ENCODE measurements at regions not wholly inside any gene's neighbourhood (a gene's known extent, or its start where the extent isn't known, plus 50 kb on each side); places are given as distances from the start of the nearest gene placed in this dataset.

DNA sequence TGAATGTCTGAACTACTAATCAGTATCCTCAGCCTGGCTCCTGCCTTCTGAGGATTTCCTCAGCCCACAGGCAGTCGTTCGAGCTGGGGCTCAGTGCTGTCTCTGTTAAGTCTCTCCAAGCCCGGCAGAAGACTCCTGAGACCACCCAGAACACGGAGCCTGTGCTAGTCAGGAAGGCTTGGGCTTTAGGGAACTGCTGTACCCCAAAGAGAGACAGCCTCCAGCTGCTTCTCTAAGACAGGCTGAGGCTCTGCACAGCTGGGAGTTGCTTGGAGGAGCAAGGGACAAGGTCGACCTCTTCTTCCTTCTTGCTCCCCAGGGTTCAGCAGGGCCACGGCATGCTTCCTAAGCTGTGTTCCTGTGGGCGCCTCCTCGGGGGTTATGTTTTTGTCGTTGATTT lies 283.4 kb upstream of the MYT1L start:
- peaks cover 0 to 6% (median 3%) of the 10 kb centered on the region in 4 donors for H3K4me1 ChIP-seq (ENCODE audit: control insufficient read depth in 4 of 4, insufficient read depth in 4 of 4, low read length in 3 of 4)
- H3K27ac ChIP-seq (ENCODE audit: low read depth in 1 of 2, low read length in 2 of 2): no peak overlapping the region
- H3K9ac ChIP-seq (ENCODE audit: low read depth in 1 of 2, low read length in 2 of 2): no peak overlapping the region
- H3K27me3 ChIP-seq (ENCODE audit: control insufficient read depth in 4 of 4, insufficient read depth in 4 of 4, low read length in 3 of 4): peaks cover 0 to 3% (median 0%) of the 10 kb centered on the region in 4 donors
- H3K9me3 ChIP-seq (ENCODE audit: control insufficient read depth in 4 of 4, low read length in 3 of 4): peaks cover 0 to 3% (median 0%) of the 10 kb centered on the region in 4 donors
- H3K4me3 ChIP-seq (ENCODE audit: low read depth in 1 of 3, low read length in 3 of 3): no peak overlapping the region
- WGBS: 78% methylated on average over 9 of the region's 9 CpGs
- TF ChIP-seq, protein P1, sequence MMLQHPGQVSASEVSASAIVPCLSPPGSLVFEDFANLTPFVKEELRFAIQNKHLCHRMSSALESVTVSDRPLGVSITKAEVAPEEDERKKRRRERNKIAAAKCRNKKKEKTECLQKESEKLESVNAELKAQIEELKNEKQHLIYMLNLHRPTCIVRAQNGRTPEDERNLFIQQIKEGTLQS (IDR thresholded peaks at IDR 0.05): no peak
- no peak for DNase-seq (ENCODE audit: low spot score)
- no peaks in the 10 kb centered on the region for H3K36me3 ChIP-seq (ENCODE audit: control insufficient read depth in 4 of 4, insufficient read depth in 3 of 4, low read depth in 1 of 4, low read length in 3 of 4)

DNA sequence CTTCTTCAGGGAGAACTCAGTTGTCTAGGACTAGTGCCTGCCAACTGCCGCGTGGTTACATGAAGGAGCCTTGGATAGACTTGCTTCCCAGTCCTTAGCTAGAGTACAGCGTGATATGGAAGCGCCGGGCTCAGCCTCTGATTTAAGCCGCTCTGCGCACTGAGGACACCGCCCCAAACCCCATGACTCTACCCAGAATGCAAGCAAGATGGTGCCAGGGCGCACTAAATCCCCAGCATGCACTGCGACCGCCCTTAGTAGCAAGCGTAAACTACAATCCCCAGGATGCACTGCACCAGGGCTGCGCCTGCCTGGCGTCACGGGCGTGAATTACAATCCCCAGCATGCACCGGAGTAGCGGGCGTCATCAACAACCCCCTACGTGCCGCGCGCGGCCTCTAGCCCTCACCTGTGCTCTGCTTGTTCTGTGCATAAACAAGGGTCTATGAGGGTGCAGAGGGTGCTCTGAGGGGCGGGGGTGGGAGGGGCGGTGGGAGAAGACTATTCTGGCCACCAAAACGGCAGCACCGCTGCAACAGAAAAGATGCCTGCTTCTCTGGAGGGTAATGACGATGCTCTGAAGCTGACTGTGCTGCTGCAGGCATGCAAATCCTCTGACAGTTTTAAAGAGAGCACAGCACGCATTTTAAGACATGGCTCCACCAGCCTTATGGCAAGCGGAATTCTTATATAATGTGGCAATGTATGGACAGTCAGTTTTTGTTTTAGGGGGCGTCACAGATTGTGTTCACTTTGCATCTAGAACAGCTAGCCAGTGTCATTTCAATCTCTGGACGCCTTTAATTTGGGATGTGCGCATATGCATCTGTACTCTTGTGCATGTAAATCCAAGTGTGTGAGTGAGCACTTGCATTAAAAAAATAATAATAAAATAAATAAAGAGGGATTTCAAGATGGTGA lies 282.5 kb upstream of the MYT1L start:
- no peaks in the 10 kb centered on the region for H3K36me3 ChIP-seq (ENCODE audit: control insufficient read depth in 4 of 4, insufficient read depth in 3 of 4, low read depth in 1 of 4, low read length in 3 of 4)
- H3K9ac ChIP-seq (ENCODE audit: low read depth in 1 of 2, low read length in 2 of 2): no peak overlapping the region
- peaks cover 0 to 3% (median 0%) of the 10 kb centered on the region in 4 donors for H3K9me3 ChIP-seq (ENCODE audit: control insufficient read depth in 4 of 4, low read length in 3 of 4)
- peak overlapping the region in 1 of 2 donors; percentile 20 for H3K27ac ChIP-seq (ENCODE audit: low read depth in 1 of 2, low read length in 2 of 2)
- H3K27me3 ChIP-seq (ENCODE audit: control insufficient read depth in 4 of 4, insufficient read depth in 4 of 4, low read length in 3 of 4): peaks cover 0 to 3% (median 0%) of the 10 kb centered on the region in 4 donors
- H3K4me3 ChIP-seq (ENCODE audit: low read depth in 1 of 3, low read length in 3 of 3): peak overlapping the region; percentile 35 to 66 (median 60)
- peak; percentile 79 for DNase-seq (ENCODE audit: low spot score)
- TF ChIP-seq, protein P2, sequence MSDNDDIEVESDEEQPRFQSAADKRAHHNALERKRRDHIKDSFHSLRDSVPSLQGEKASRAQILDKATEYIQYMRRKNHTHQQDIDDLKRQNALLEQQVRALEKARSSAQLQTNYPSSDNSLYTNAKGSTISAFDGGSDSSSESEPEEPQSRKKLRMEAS (IDR thresholded peaks at IDR 0.05): peak; percentile 71
- peak; percentile 55 for TF ChIP-seq FOXA1 (IDR thresholded peaks at IDR 0.05)
- TF ChIP-seq, protein P3, sequence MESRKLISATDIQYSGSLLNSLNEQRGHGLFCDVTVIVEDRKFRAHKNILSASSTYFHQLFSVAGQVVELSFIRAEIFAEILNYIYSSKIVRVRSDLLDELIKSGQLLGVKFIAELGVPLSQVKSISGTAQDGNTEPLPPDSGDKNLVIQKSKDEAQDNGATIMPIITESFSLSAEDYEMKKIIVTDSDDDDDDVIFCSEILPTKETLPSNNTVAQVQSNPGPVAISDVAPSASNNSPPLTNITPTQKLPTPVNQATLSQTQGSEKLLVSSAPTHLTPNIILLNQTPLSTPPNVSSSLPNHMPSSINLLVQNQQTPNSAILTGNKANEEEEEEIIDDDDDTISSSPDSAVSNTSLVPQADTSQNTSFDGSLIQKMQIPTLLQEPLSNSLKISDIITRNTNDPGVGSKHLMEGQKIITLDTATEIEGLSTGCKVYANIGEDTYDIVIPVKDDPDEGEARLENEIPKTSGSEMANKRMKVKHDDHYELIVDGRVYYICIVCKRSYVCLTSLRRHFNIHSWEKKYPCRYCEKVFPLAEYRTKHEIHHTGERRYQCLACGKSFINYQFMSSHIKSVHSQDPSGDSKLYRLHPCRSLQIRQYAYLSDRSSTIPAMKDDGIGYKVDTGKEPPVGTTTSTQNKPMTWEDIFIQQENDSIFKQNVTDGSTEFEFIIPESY (IDR thresholded peaks at IDR 0.05): peak; percentile 89
- TF ChIP-seq RAD21 (IDR thresholded peaks at IDR 0.05): peak in 1 of 2 donors; percentile 4
- TF ChIP-seq GABPA (IDR thresholded peaks at IDR 0.05 in 1 of 2, conservative IDR thresholded peaks at IDR 0.05 in 1 of 2): peak in 1 of 2 donors; percentile 62
- TF ChIP-seq HNF4G (IDR thresholded peaks at IDR 0.05): no peak
- peak; percentile 98 for TF ChIP-seq YY1 (IDR thresholded peaks at IDR 0.05)
- TF ChIP-seq RXRA (IDR thresholded peaks at IDR 0.05): no peak
- H3K4me1 ChIP-seq (ENCODE audit: control insufficient read depth in 4 of 4, insufficient read depth in 4 of 4, low read length in 3 of 4): peaks cover 0 to 6% (median 3%) of the 10 kb centered on the region in 4 donors
- WGBS: 15% methylated on average over 34 of the region's 34 CpGs

DNA sequence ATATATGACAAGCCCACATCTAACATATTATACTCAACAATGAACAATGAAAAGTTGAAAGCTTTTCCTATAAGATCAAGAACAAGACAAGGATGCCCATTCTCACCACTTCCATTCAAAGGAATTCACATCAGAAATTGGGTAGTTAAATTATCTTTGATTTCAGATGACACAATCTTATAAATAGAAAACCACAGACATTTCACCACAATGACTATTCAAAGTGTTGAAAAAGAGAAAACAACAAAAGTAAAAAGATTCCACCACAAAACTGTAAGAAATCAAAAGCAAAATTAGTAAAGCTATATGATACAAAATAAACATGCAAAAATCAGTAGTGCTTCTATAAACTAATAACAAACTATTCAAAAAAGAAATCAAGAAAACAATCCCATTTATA lies 279.7 kb upstream of the MYT1L start:
- Histone ChIP-seq H3K36me3 (ENCODE audit: control insufficient read depth in 4 of 4, insufficient read depth in 3 of 4, low read depth in 1 of 4, low read length in 3 of 4) (no peaks in the 10 kb centered on the region), H3K9ac (ENCODE audit: low read depth in 1 of 2, low read length in 2 of 2) (no peak overlapping the region), H3K9me3 (ENCODE audit: control insufficient read depth in 4 of 4, low read length in 3 of 4) (peaks cover 0 to 3% (median 0%) of the 10 kb centered on the region in 4 donors), H3K27me3 (ENCODE audit: control insufficient read depth in 4 of 4, insufficient read depth in 4 of 4, low read length in 3 of 4) (peaks cover 0 to 4% (median 0%) of the 10 kb centered on the region in 4 donors), H3K27ac (ENCODE audit: low read depth in 1 of 2, low read length in 2 of 2) (no peak overlapping the region), H3K4me1 (ENCODE audit: control insufficient read depth in 4 of 4, insufficient read depth in 4 of 4, low read length in 3 of 4) (peaks cover 0 to 6% (median 3%) of the 10 kb centered on the region in 4 donors), H3K4me3 (ENCODE audit: low read depth in 1 of 3, low read length in 3 of 3) (no peak overlapping the region)
- no peak for DNase-seq (ENCODE audit: low spot score)
- TF ChIP-seq JUND (IDR thresholded peaks at IDR 0.05) (no peak), EGR1 (IDR thresholded peaks at IDR 0.05; ENCODE audit: low read depth in 2 of 2) (no peak), RXRA (IDR thresholded peaks at IDR 0.05) (no peak), TAF1 (conservative IDR thresholded peaks at IDR 0.05) (no peak), YY1 (IDR thresholded peaks at IDR 0.05) (no peak), FOXA2 (IDR thresholded peaks at IDR 0.05) (no peak), HNF4G (IDR thresholded peaks at IDR 0.05) (no peak), FOXA1 (IDR thresholded peaks at IDR 0.05) (no peak), GABPA (IDR thresholded peaks at IDR 0.05 in 1 of 2, conservative IDR thresholded peaks at IDR 0.05 in 1 of 2) (no peak), SP1 (IDR thresholded peaks at IDR 0.05) (no peak), NR2F2 (IDR thresholded peaks at IDR 0.05) (no peak)
- TF ChIP-seq, protein P2 (IDR thresholded peaks at IDR 0.05): no peak
- TF ChIP-seq, protein P3 (IDR thresholded peaks at IDR 0.05): no peak
- TF ChIP-seq, protein P1 (IDR thresholded peaks at IDR 0.05): no peak
- TF ChIP-seq, protein P4, sequence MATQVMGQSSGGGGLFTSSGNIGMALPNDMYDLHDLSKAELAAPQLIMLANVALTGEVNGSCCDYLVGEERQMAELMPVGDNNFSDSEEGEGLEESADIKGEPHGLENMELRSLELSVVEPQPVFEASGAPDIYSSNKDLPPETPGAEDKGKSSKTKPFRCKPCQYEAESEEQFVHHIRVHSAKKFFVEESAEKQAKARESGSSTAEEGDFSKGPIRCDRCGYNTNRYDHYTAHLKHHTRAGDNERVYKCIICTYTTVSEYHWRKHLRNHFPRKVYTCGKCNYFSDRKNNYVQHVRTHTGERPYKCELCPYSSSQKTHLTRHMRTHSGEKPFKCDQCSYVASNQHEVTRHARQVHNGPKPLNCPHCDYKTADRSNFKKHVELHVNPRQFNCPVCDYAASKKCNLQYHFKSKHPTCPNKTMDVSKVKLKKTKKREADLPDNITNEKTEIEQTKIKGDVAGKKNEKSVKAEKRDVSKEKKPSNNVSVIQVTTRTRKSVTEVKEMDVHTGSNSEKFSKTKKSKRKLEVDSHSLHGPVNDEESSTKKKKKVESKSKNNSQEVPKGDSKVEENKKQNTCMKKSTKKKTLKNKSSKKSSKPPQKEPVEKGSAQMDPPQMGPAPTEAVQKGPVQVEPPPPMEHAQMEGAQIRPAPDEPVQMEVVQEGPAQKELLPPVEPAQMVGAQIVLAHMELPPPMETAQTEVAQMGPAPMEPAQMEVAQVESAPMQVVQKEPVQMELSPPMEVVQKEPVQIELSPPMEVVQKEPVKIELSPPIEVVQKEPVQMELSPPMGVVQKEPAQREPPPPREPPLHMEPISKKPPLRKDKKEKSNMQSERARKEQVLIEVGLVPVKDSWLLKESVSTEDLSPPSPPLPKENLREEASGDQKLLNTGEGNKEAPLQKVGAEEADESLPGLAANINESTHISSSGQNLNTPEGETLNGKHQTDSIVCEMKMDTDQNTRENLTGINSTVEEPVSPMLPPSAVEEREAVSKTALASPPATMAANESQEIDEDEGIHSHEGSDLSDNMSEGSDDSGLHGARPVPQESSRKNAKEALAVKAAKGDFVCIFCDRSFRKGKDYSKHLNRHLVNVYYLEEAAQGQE (IDR thresholded peaks at IDR 0.05): no peak

Data from liver (tissue), 7 donors.